ENCODE measurements at regions not wholly inside any gene's neighbourhood (a gene's known extent, or its start where the extent isn't known, plus 50 kb on each side); places are given as distances from the start of the nearest gene placed in this dataset.

DNA sequence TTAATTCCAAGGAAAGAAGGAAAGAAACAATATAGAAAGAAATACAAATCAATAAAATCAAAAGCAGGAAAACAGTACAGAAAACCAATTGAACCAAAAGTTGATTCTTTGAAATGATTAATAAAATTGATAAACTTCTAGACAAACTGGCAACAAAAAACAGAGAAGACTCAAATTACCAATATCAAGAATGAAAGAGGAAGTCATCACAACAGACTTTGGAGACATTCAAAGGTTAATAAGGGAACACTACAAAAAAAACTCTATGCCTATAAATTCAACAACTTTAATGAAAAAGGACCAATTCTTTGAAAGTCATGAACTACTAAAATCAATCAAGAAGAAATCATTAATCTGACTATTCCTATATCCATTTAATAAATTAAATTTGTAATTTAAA is 329.3 kb upstream of the NR5A2 start:
- no peak overlapping the region for H3K27ac ChIP-seq (ENCODE audit: low read depth, low read length)
- H2AFZ ChIP-seq (ENCODE audit: low read depth, low read length, severe bottlenecking): no peak overlapping the region
- H3K9ac ChIP-seq (ENCODE audit: low read length): no peak overlapping the region
- H3K4me3 ChIP-seq (ENCODE audit: insufficient read depth, low read length, poor library complexity, severe bottlenecking): no peak overlapping the region
- no peak for TF ChIP-seq EZH2phosphoT487 (conservative IDR thresholded peaks at IDR 0.05; ENCODE audit: low read length)
- TF ChIP-seq, protein P1, sequence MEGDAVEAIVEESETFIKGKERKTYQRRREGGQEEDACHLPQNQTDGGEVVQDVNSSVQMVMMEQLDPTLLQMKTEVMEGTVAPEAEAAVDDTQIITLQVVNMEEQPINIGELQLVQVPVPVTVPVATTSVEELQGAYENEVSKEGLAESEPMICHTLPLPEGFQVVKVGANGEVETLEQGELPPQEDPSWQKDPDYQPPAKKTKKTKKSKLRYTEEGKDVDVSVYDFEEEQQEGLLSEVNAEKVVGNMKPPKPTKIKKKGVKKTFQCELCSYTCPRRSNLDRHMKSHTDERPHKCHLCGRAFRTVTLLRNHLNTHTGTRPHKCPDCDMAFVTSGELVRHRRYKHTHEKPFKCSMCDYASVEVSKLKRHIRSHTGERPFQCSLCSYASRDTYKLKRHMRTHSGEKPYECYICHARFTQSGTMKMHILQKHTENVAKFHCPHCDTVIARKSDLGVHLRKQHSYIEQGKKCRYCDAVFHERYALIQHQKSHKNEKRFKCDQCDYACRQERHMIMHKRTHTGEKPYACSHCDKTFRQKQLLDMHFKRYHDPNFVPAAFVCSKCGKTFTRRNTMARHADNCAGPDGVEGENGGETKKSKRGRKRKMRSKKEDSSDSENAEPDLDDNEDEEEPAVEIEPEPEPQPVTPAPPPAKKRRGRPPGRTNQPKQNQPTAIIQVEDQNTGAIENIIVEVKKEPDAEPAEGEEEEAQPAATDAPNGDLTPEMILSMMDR (IDR thresholded peaks at IDR 0.05; ENCODE audit: insufficient read depth, low read length, poor library complexity, severe bottlenecking): no peak
- H4K20me1 ChIP-seq (ENCODE audit: low read depth, low read length): no peaks in the 10 kb centered on the region
- no peaks in the 10 kb centered on the region for H3K27me3 ChIP-seq (ENCODE audit: low read length)
- no peaks in the 10 kb centered on the region for H3K36me3 ChIP-seq (ENCODE audit: low read length)
- H3K4me2 ChIP-seq (ENCODE audit: low read depth, low read length, poor library complexity, severe bottlenecking): no peak overlapping the region
- no peaks in the 10 kb centered on the region for H3F3A ChIP-seq (ENCODE audit: insufficient read depth)
- no peaks in the 10 kb centered on the region for H3K9me2 ChIP-seq (replicated peaks; ENCODE audit: insufficient read depth, low read length)
- no peaks in the 10 kb centered on the region for H3K9me3 ChIP-seq (ENCODE audit: insufficient read depth, low read length)
- no peaks in the 10 kb centered on the region for H3K79me2 ChIP-seq (ENCODE audit: insufficient read depth, low read length)

GRCh38 chr1:199700551-199700950 is 327.0 kb upstream of the NR5A2 start:
- H2AFZ ChIP-seq (ENCODE audit: low read depth, low read length, severe bottlenecking): no peak overlapping the region
- no peaks in the 10 kb centered on the region for H3K9me2 ChIP-seq (replicated peaks; ENCODE audit: insufficient read depth, low read length)
- H3F3A ChIP-seq (ENCODE audit: insufficient read depth): no peaks in the 10 kb centered on the region
- H3K36me3 ChIP-seq (ENCODE audit: low read length): no peaks in the 10 kb centered on the region
- no peak overlapping the region for H3K4me3 ChIP-seq (ENCODE audit: insufficient read depth, low read length, poor library complexity, severe bottlenecking)
- no peak overlapping the region for H3K27ac ChIP-seq (ENCODE audit: low read depth, low read length)
- H3K4me2 ChIP-seq (ENCODE audit: low read depth, low read length, poor library complexity, severe bottlenecking): no peak overlapping the region
- H3K79me2 ChIP-seq (ENCODE audit: insufficient read depth, low read length): no peaks in the 10 kb centered on the region
- H3K9ac ChIP-seq (ENCODE audit: low read length): no peak overlapping the region
- no peaks in the 10 kb centered on the region for H3K27me3 ChIP-seq (ENCODE audit: low read length)
- no peaks in the 10 kb centered on the region for H3K9me3 ChIP-seq (ENCODE audit: insufficient read depth, low read length)
- no peaks in the 10 kb centered on the region for H4K20me1 ChIP-seq (ENCODE audit: low read depth, low read length)
- TF ChIP-seq, protein P1 (IDR thresholded peaks at IDR 0.05; ENCODE audit: insufficient read depth, low read length, poor library complexity, severe bottlenecking): no peak
- no peak for TF ChIP-seq EZH2phosphoT487 (conservative IDR thresholded peaks at IDR 0.05; ENCODE audit: low read length)

DNA sequence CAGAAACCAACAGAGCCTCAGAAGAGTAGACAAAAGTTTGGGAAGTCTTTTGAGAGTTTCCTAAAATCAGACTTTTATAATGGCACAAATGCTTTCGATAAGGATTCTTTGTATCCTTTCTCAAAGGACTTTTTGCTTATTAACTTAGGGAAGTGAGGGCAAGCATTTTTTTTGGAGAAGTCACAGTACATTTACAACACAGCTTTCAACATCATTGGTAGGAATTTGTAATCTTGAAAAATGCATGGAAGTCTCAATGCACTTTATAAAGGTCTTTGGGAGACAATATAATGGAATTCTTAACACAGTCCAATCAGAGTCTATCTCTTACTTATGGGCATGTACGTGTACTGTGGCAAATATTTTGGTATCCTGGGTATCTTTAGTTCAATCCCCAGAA is 325.8 kb upstream of the NR5A2 start:
- H3K36me3 ChIP-seq (ENCODE audit: low read length): no peaks in the 10 kb centered on the region
- H3K9me2 ChIP-seq (replicated peaks; ENCODE audit: insufficient read depth, low read length): no peaks in the 10 kb centered on the region
- H4K20me1 ChIP-seq (ENCODE audit: low read depth, low read length): no peaks in the 10 kb centered on the region
- TF ChIP-seq, protein P1 (IDR thresholded peaks at IDR 0.05; ENCODE audit: insufficient read depth, low read length, poor library complexity, severe bottlenecking): no peak
- no peak for TF ChIP-seq EZH2phosphoT487 (conservative IDR thresholded peaks at IDR 0.05; ENCODE audit: low read length)
- H3K9ac ChIP-seq (ENCODE audit: low read length): no peak overlapping the region
- H3K4me2 ChIP-seq (ENCODE audit: low read depth, low read length, poor library complexity, severe bottlenecking): no peak overlapping the region
- no peaks in the 10 kb centered on the region for H3F3A ChIP-seq (ENCODE audit: insufficient read depth)
- no peaks in the 10 kb centered on the region for H3K27me3 ChIP-seq (ENCODE audit: low read length)
- H3K79me2 ChIP-seq (ENCODE audit: insufficient read depth, low read length): no peaks in the 10 kb centered on the region
- H2AFZ ChIP-seq (ENCODE audit: low read depth, low read length, severe bottlenecking): no peak overlapping the region
- no peaks in the 10 kb centered on the region for H3K9me3 ChIP-seq (ENCODE audit: insufficient read depth, low read length)
- H3K27ac ChIP-seq (ENCODE audit: low read depth, low read length): no peak overlapping the region
- no peak overlapping the region for H3K4me3 ChIP-seq (ENCODE audit: insufficient read depth, low read length, poor library complexity, severe bottlenecking)
